Activated T-helper 1 cell treated with anti-CD3 and anti-CD28 coated beads, Interleukin-12 subunit alpha, Interleukin-12 subunit beta, Interleukin-2, Interleukin-4 antibody, amounts not matched to agents 30 ng/mL and 10 ng/mL and 1 ng/mL, durations not matched to agents 14 hours and 24 hours and 36 hours (primary cell): ENCODE measurements at regions not wholly inside any gene's neighbourhood (a gene's known extent, or its start where the extent isn't known, plus 50 kb on each side); places are given as distances from the start of the nearest gene placed in this dataset.

Experiments
- DNase-seq: peaks from one replicate; pipeline ENCODE4 v3.0.0; 2021; ENCODE audit warnings: low spot score
- H3K27ac Mint-ChIP-seq: one replicate; pipeline ENCODE4 v1.8.0; 2021; ENCODE audit warnings: mild to moderate bottlenecking, mixed read lengths
- H3K27me3 Mint-ChIP-seq: one replicate; pipeline ENCODE4 v1.8.0; 2022; ENCODE audit warnings: mild to moderate bottlenecking, moderate library complexity, mixed read lengths; ENCODE audit not compliant: insufficient read depth
- H3K36me3 Mint-ChIP-seq: one replicate; pipeline ENCODE4 v1.8.0; 2021; ENCODE audit warnings: low read depth, mixed read lengths
- H3K4me1 Mint-ChIP-seq: one replicate; pipeline ENCODE4 v1.8.0; 2021; ENCODE audit warnings: low read depth, mixed read lengths
- H3K4me3 Mint-ChIP-seq: one replicate; pipeline ENCODE4 v1.8.0; 2021; ENCODE audit warnings: mild to moderate bottlenecking, moderate library complexity, mixed read lengths
- H3K9me3 Mint-ChIP-seq: one replicate; pipeline ENCODE4 v1.8.0; 2021; ENCODE audit warnings: mixed read lengths
- intact Hi-C: fragments of 100-400 bp; cut with micrococcal nuclease; formaldehyde crosslinking; loops from one replicate; pipeline ENCODE4 v1.15.1; 2024

DNA sequence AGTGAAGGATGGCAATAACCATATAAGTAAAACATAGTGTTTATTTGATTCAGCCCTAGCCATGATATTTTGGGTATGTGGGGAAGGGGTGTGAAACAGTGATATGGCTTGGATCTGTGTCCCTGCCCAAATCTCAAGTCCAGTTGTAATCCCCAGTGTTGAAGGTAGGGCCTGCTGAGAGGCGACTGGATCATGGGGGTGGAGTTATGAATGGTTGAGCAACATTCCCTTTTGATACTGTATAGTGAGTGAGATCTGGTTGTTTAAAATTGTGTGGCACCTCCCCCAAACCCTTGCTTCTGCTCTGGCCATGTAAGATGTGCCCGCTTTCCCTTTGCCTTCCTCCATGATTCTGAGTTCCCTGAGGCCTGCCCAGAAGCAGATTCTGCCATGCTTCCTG, 1804.6 kb downstream of the MAT2B start:
- intact Hi-C loops, result no loop called here
- DNase-seq, result no peak
- no peaks in the 10 kb centered on the region for H3K36me3 Mint-ChIP-seq
- H3K9me3 Mint-ChIP-seq, result peaks cover 5% of the 10 kb centered on the region
- no peaks in the 10 kb centered on the region for H3K4me1 Mint-ChIP-seq
- no peak overlapping the region for H3K4me3 Mint-ChIP-seq
- no peak overlapping the region for H3K27ac Mint-ChIP-seq
- H3K27me3 Mint-ChIP-seq, result no peaks in the 10 kb centered on the region

DNA sequence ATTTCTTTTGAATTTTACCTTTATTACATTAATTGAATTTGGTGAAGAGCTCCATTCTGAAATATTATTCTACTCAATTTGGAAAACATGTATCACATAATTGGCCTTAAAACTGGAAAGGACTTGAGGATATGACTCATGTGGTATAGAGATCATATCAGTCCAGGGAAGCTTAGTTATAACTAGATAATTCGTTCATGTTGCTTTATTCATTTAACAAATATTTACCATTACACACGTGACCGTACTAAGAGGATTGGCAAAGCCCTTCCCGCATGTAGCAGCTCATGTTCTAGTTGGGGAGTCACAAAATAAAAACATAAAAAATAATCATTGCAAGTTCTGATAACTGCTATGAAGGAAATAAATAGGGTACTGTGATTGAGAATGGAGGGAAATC, 1816.5 kb downstream of the MAT2B start:
- H3K27ac Mint-ChIP-seq, result no peak overlapping the region
- H3K27me3 Mint-ChIP-seq, result no peaks in the 10 kb centered on the region

DNA sequence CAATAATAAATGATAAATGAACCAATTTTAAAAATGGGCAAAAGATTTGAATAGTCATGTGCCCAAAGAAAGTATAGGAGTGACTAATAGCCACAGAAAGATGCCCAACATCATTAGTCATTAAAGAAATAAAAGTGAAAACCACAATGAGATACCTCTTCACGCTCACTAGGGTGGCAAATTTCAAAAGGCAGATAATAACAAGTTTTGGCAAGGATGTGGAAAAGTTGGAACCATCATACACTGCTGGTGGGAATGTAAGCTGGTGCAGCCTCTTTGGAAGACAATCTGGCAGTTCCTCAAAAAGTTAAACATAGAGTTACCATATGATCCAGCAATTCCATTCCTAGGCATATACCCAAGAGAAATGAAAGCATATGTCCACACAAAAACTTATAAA, 1819.8 kb downstream of the MAT2B start:
- Mint-ChIP-seq H3K9me3 (peaks cover 4% of the 10 kb centered on the region), H3K4me1 (no peaks in the 10 kb centered on the region), H3K4me3 (no peak overlapping the region), H3K27ac (no peak overlapping the region), H3K27me3 (no peaks in the 10 kb centered on the region), H3K36me3 (no peaks in the 10 kb centered on the region)
- intact Hi-C loops, result no loop called here
- DNase-seq, result no peak

More for the DNA sequence above, 1816.5 kb downstream of the MAT2B start:
- H3K36me3 Mint-ChIP-seq, result no peaks in the 10 kb centered on the region
- no peak for DNase-seq
- H3K4me1 Mint-ChIP-seq, result no peaks in the 10 kb centered on the region
- peaks cover 13% of the 10 kb centered on the region for H3K9me3 Mint-ChIP-seq
- H3K4me3 Mint-ChIP-seq, result no peak overlapping the region
- intact Hi-C loops, result no loop called here

DNA sequence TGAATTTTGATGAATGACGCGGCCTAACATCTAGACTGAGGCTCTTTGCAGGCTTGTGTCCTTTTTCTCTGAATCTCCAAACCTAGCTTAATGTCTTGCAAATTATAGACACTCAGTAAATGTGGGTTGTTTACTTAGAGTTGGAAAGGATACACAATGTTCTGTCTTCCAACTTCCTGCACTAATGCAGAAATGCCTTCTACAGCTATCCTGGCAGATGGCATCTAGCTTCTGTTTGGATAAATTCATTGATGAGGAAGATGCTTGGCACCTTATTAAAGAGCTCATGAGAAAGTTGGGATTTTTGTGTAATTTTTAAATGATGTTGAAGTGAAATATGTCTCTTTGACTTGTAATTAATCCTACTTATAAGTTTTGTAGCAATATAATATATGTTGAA, 1822.2 kb downstream of the MAT2B start:
- Mint-ChIP-seq H3K27ac (no peak overlapping the region), H3K36me3 (no peaks in the 10 kb centered on the region), H3K9me3 (no peaks in the 10 kb centered on the region), H3K4me1 (no peaks in the 10 kb centered on the region), H3K4me3 (no peak overlapping the region), H3K27me3 (no peaks in the 10 kb centered on the region)
- no peak for DNase-seq
- intact Hi-C loops, result no loop called here

DNA sequence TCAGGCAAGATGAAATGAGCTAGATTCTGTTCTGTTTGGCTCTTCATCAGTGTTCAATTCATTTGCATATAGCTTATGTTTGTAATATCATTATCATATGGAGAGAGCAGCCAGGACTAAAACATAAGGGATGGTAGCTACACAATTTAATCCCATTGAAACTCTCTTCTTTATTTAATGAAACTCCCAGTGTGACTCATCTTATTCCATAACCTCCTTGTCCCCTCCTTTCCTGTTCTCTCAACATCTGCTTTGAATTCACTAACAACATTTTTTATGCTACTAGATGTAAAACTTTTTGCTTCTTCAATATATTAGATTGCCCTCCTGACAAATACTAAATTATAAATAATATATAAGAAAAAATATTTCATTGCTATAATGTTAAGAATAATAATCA, 1823.4 kb downstream of the MAT2B start:
- no peak overlapping the region for H3K4me3 Mint-ChIP-seq
- intact Hi-C loops, result no loop called here
- no peak for DNase-seq
- H3K36me3 Mint-ChIP-seq, result no peaks in the 10 kb centered on the region
- no peaks in the 10 kb centered on the region for H3K9me3 Mint-ChIP-seq
- no peaks in the 10 kb centered on the region for H3K4me1 Mint-ChIP-seq
- H3K27me3 Mint-ChIP-seq, result no peaks in the 10 kb centered on the region
- H3K27ac Mint-ChIP-seq, result no peak overlapping the region

DNA sequence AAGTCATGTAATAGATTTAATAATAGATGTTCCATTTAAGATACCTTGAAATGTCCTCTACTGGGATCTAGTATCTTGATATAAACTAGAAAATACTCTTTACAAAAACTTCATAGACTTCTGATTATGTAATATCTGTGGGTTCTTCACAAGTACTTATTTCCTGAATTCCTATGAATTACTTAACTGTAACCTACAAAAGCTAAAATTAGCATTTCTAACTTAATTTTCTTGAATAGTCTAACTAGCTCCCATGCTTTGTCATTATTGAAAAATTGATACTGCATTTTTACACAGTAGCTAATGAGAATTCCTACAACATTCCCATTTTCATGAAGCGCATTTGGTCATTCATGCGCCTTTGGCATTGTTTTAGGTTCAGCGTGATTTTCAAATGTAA, 1828.2 kb downstream of the MAT2B start:
- Mint-ChIP-seq H3K27ac (no peak overlapping the region), H3K4me1 (no peaks in the 10 kb centered on the region), H3K27me3 (no peaks in the 10 kb centered on the region), H3K9me3 (peaks cover 3% of the 10 kb centered on the region), H3K36me3 (no peaks in the 10 kb centered on the region), H3K4me3 (no peak overlapping the region)
- intact Hi-C loops, result no loop called here
- DNase-seq, result no peak

DNA sequence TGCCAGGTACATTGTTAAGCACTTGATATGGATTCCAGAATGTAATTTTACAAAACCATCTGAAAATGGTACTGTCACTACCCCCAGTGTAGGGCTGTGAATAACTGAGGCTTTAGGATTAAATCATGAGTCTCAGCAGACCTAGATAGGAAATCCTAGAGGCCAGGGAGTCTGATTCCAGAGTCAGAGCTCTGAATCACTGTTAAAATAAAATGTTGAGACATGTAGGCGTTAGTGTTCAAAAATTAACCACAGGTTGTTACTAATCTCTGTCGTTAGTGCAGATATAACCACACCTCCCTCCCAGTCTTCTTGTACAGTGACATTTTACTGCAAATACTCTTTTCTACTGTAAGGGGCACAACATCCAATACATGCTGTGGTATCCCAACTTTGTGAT, 1828.8 kb downstream of the MAT2B start:
- peaks cover 3% of the 10 kb centered on the region for H3K9me3 Mint-ChIP-seq
- H3K27me3 Mint-ChIP-seq, result no peaks in the 10 kb centered on the region
- H3K4me3 Mint-ChIP-seq, result no peak overlapping the region
- H3K36me3 Mint-ChIP-seq, result no peaks in the 10 kb centered on the region
- intact Hi-C loops, result no loop called here
- DNase-seq, result no peak
- H3K4me1 Mint-ChIP-seq, result no peaks in the 10 kb centered on the region
- H3K27ac Mint-ChIP-seq, result no peak overlapping the region

DNA sequence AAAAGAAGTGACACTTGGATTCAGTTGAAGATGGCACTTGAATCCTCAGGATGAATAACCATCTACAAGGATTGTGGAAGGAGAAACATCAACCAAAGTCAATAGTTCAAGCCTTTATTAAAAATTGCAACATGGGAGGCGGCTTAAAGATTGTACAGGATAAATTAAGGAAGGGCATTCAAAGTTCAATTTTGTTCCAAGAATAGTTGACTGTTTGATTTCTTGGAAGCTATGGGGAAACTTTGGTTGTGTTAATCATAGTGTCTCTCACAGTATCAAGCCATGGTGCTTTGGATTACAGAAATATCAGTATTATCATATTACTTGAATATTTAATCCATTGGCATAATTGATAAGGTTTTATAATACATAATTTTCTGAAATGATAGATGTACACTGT, 1844.3 kb downstream of the MAT2B start:
- no peaks in the 10 kb centered on the region for H3K36me3 Mint-ChIP-seq
- no peaks in the 10 kb centered on the region for H3K4me1 Mint-ChIP-seq
- intact Hi-C loops, result no loop called here
- no peak overlapping the region for H3K4me3 Mint-ChIP-seq
- no peaks in the 10 kb centered on the region for H3K27me3 Mint-ChIP-seq
- no peak overlapping the region for H3K27ac Mint-ChIP-seq
- H3K9me3 Mint-ChIP-seq, result no peaks in the 10 kb centered on the region
- DNase-seq, result no peak

DNA sequence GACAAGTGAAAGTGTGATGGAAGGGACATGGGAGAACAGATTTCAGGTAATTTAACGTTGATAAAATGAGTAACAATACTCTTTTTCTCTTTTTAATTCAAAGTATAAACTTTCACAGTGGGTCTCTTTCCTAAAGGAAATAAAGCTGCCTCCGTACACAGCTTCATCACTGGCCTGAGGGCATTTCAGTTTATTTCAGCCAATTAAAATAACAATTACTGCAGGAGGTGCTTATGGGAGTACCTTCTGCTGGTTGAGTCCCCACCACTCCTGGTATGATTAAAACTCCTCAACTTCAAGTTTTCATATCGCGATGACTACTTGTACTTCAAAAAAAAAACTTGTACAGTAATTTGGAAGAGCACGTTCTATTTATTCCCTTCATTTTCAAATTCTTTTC, 1845.9 kb downstream of the MAT2B start:
- Mint-ChIP-seq H3K4me1 (no peaks in the 10 kb centered on the region), H3K36me3 (no peaks in the 10 kb centered on the region), H3K27me3 (no peaks in the 10 kb centered on the region), H3K27ac (no peak overlapping the region), H3K4me3 (no peak overlapping the region), H3K9me3 (no peaks in the 10 kb centered on the region)
- intact Hi-C loops, result no loop called here
- DNase-seq, result no peak

DNA sequence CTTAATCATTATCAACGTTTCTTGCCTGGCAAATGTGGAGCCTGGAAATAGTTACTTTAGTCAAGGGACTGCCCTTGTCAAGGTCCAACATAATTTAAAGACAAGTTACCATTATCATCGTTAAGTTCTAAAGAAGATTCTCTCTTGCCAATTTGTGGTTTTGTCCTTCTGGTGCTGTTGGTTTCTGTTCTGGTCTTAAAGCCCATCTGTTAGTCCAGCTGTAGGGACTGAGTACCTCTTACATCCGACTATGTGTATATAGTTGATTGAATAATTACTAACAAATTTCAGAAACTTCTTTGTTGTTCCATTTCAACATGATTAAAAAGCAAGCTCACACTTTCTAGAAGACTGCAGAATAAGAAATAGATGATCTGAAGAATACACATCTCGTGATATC, 1854.9 kb downstream of the MAT2B start:
- no peaks in the 10 kb centered on the region for H3K36me3 Mint-ChIP-seq

DNA sequence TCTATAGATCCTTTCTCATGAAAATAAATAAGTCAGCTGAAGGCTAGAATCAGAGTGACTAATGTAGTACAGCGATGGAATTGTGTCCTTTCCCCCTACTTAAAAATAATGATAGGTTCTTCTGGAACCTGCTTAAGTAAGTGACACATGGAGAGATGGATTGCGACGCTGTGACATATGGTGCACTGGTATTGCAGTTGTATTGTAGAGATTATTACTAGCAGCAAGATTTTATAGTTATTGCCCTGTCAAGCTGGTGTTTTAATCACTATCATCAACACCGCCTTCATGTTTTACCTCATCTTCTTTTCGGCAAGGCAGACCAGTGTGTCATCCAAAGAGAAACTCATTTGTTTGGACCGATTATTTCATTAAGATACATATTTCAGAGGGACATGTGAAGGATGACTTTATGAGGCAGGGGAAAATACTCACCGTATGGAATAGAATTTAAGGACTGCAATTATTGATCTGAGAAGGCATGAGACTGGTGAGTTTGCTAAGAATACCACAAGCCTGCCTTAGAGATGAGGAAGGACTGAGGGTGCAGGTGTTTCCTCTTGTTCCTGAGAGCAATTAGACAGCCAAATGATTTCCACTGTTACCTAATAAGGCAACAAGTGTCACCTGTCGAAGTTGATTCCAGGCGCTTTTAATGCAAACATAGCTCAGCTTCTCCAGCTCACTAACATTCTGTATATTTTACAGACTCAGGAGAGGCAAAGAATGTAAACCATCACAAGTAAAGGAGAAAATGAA, 1855.5 kb downstream of the MAT2B start:
- Mint-ChIP-seq H3K4me1 (no peaks in the 10 kb centered on the region), H3K9me3 (no peaks in the 10 kb centered on the region), H3K4me3 (no peak overlapping the region), H3K27me3 (no peaks in the 10 kb centered on the region), H3K27ac (no peak overlapping the region), H3K36me3 (no peaks in the 10 kb centered on the region)
- intact Hi-C loops, result loop anchor here (10.0 kb wide), 1 partner anchor 816 kb away; no protein-coding TSS in a partner anchor
- DNase-seq, result no peak

More for the DNA sequence above, 1854.9 kb downstream of the MAT2B start:
- no peaks in the 10 kb centered on the region for H3K27me3 Mint-ChIP-seq
- no peaks in the 10 kb centered on the region for H3K9me3 Mint-ChIP-seq
- no peak overlapping the region for H3K27ac Mint-ChIP-seq
- intact Hi-C loops, result loop anchor here (10.0 kb wide), 1 partner anchor 816 kb away; no protein-coding TSS in a partner anchor
- no peaks in the 10 kb centered on the region for H3K4me1 Mint-ChIP-seq
- no peak for DNase-seq
- no peak overlapping the region for H3K4me3 Mint-ChIP-seq

DNA sequence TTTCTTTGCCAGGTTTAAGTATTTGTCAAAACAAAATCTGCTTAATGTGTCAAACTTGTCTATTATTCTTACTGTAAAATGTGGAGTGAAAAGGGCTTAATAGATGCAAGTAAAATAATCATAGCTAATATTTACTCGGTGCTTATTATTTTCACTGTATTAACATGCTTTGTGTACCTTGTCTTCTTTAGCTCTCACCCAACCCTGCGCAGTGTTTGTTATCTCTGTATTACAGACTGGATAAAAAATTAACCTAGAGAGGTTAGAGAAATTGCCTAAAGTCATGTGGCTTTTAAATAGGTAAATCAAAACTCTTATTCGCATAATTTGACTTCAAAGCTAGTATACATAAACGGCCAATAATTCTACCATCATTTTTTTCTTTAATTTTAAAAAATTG, 1864.8 kb downstream of the MAT2B start:
- Mint-ChIP-seq H3K27me3 (no peaks in the 10 kb centered on the region), H3K4me1 (no peaks in the 10 kb centered on the region), H3K4me3 (no peak overlapping the region), H3K9me3 (no peaks in the 10 kb centered on the region), H3K27ac (no peak overlapping the region), H3K36me3 (no peaks in the 10 kb centered on the region)
- intact Hi-C loops, result no loop called here
- no peak for DNase-seq

DNA sequence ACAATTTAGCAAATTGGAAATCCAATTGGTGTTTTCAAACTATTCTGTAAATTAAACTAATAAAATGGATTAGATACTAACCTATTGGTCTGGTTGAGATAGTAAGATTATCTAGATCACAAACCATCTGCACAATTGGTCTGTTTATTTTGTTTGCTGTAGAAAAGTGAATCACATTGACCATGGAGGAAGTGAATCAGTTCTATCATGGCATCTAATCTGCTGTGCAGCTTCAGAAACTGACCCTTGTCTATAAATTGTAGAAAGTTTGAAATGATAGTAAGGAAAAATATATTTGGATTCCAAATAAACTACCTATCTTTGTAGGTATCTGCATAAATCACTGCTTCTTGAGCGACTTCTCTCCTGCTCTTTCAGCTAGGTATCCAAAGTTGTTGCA, 1865.4 kb downstream of the MAT2B start:
- Mint-ChIP-seq H3K9me3 (no peaks in the 10 kb centered on the region), H3K27me3 (no peaks in the 10 kb centered on the region), H3K4me3 (no peak overlapping the region), H3K4me1 (no peaks in the 10 kb centered on the region), H3K27ac (no peak overlapping the region), H3K36me3 (no peaks in the 10 kb centered on the region)
- no peak for DNase-seq
- intact Hi-C loops, result no loop called here

DNA sequence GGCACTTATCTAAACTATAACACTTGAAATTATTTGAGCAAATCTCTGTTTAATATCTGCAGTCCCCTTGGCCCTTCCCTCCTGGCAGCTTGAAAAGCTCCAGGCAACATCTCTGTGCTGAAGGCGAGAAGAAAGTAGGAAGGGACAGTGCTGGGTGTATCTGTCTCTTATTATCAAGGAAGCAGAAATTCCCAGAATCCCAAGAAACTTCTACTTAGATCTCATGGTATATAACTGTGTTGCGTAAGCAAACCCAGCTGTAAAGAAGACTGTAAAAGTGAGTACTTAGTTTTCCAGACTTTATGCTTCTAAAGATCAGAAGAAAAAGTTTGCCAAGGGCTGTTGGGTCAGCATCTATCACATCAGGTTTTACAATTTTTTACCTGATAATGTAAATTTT, 1869.8 kb downstream of the MAT2B start:
- Mint-ChIP-seq H3K27ac (no peak overlapping the region), H3K9me3 (no peaks in the 10 kb centered on the region), H3K27me3 (no peaks in the 10 kb centered on the region), H3K4me3 (no peak overlapping the region), H3K4me1 (no peaks in the 10 kb centered on the region), H3K36me3 (no peaks in the 10 kb centered on the region)
- DNase-seq, result no peak
- intact Hi-C loops, result no loop called here
